ENCODE measurements at regions not wholly inside any gene's neighbourhood (a gene's known extent, or its start where the extent isn't known, plus 50 kb on each side); places are given as distances from the start of the nearest gene placed in this dataset.

DNA sequence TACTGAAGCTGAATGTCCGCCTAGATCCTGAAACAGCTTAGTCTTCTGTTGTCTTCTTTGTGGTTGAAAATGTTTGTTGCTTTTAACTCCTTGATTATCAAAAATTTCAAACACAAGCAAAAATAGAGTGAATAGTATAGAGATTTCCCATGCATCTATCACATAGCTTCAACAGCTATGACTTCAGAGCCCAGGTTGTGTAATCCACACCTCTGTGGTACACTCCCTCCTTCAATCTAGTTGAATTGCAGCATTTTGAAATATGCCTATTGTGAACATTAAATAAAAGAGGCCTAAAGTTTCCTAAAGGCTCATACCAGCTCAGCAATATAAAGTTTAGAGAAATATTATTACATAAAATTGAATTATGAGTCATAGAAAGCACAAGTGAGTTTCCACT is 204.7 kb upstream of the HDAC9 start (continued):
- TF ChIP-seq BACH1 (IDR thresholded peaks at IDR 0.05; ENCODE audit: borderline replicate concordance), result no peak
- no peak for TF ChIP-seq YY1 (IDR thresholded peaks at IDR 0.05; ENCODE audit: low read depth, low read length)
- TF ChIP-seq RUNX3 (IDR thresholded peaks at IDR 0.05; ENCODE audit: low read length), result no peak
- TF ChIP-seq RELA (IDR thresholded peaks at IDR 0.05; ENCODE audit: borderline replicate concordance, partially characterized antibody), result no peak
- no peak for TF ChIP-seq YBX1 (IDR thresholded peaks at IDR 0.05)
- TF ChIP-seq FOS (IDR thresholded peaks at IDR 0.05; ENCODE audit: borderline replicate concordance, extremely low read depth, insufficient read length), result no peak
- no peak for TF ChIP-seq IKZF1 (conservative IDR thresholded peaks at IDR 0.05)
- TF ChIP-seq CREB1 (IDR thresholded peaks at IDR 0.05; ENCODE audit: low read depth), result no peak
- TF ChIP-seq POLR2AphosphoS5 (IDR thresholded peaks at IDR 0.05; ENCODE audit: low read length), result no peak

DNA sequence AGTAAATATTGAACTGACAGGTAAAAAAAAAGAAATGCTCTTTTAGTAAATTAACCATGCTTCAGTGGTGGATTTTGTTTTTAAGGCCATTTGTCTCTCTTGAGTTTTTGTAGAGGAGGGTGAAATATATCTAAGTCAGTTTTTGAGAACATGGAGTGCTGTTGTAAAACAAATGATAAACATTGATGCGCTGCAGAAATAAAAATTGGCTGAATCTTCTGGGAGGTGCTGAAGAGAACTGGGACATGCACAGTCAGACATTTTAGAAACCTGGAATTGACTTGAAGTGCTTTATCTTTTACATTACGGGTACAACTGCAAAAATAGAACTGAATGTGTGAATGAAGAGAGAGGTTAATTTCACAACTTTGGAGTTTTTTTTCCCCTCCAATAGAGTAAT is 203.0 kb upstream of the HDAC9 start:
- Histone ChIP-seq H3K4me1 (ENCODE audit: control insufficient read depth, insufficient read depth, low read length) (no peaks in the 10 kb centered on the region), H3K79me2 (ENCODE audit: control insufficient read depth, insufficient read depth, low read length) (no peaks in the 10 kb centered on the region), H3K36me3 (ENCODE audit: control insufficient read depth in 2 of 2, insufficient read depth in 2 of 2, low read length in 1 of 2) (no peaks in the 10 kb centered on the region), H3K4me3 (no peak overlapping the region), H3K9me3 (replicated peaks; ENCODE audit: control insufficient read depth, insufficient read depth, low read length) (no peaks in the 10 kb centered on the region), H3K27ac (ENCODE audit: control insufficient read depth, insufficient read depth) (no peak overlapping the region), H2AFZ (ENCODE audit: control insufficient read depth, low read depth, low read length) (no peak overlapping the region), H3K4me2 (ENCODE audit: control insufficient read depth, insufficient read depth) (no peak overlapping the region), H4K20me1 (ENCODE audit: control insufficient read depth, insufficient read depth) (no peaks in the 10 kb centered on the region), H3K9ac (ENCODE audit: control insufficient read depth, insufficient read depth, low read length) (no peak overlapping the region), H3K27me3 (replicated peaks in 1 of 2; ENCODE audit: control insufficient read depth in 2 of 2, insufficient read depth in 2 of 2, low read length in 1 of 2) (no peaks in the 10 kb centered on the region; a peak in 1 of 4 replicates)
- BruUV-seq (replicated peaks), result no TSS peak
- DNase-seq (ENCODE audit: low read depth, low spot score), result no peak
- no peak for FAIRE-seq
- TF ChIP-seq NR2F1 (conservative IDR thresholded peaks at IDR 0.05), result no peak
- no peak for TF ChIP-seq ZNF207 (IDR thresholded peaks at IDR 0.05; ENCODE audit: borderline replicate concordance)
- no peak for TF ChIP-seq PAX5 (IDR thresholded peaks at IDR 0.05; ENCODE audit: borderline replicate concordance, low read depth, low read length)
- TF ChIP-seq, protein P1, sequence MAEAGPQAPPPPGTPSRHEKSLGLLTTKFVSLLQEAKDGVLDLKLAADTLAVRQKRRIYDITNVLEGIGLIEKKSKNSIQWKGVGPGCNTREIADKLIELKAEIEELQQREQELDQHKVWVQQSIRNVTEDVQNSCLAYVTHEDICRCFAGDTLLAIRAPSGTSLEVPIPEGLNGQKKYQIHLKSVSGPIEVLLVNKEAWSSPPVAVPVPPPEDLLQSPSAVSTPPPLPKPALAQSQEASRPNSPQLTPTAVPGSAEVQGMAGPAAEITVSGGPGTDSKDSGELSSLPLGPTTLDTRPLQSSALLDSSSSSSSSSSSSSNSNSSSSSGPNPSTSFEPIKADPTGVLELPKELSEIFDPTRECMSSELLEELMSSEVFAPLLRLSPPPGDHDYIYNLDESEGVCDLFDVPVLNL (IDR thresholded peaks at IDR 0.05; ENCODE audit: low read depth, low read length), result no peak
- no peak for TF ChIP-seq KLF5 (IDR thresholded peaks at IDR 0.05; ENCODE audit: partially characterized antibody)
- no peak for TF ChIP-seq MTA3 (IDR thresholded peaks at IDR 0.05; ENCODE audit: borderline replicate concordance, low read length)
- no peak for TF ChIP-seq ZBED1 (IDR thresholded peaks at IDR 0.05; ENCODE audit: borderline replicate concordance)
- TF ChIP-seq, protein P2, sequence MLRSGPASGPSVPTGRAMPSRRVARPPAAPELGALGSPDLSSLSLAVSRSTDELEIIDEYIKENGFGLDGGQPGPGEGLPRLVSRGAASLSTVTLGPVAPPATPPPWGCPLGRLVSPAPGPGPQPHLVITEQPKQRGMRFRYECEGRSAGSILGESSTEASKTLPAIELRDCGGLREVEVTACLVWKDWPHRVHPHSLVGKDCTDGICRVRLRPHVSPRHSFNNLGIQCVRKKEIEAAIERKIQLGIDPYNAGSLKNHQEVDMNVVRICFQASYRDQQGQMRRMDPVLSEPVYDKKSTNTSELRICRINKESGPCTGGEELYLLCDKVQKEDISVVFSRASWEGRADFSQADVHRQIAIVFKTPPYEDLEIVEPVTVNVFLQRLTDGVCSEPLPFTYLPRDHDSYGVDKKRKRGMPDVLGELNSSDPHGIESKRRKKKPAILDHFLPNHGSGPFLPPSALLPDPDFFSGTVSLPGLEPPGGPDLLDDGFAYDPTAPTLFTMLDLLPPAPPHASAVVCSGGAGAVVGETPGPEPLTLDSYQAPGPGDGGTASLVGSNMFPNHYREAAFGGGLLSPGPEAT (IDR thresholded peaks at IDR 0.05; ENCODE audit: low read depth), result no peak
- no peak for TF ChIP-seq BCL11A (IDR thresholded peaks at IDR 0.05; ENCODE audit: low read depth, low read length)
- TF ChIP-seq PAX8 (IDR thresholded peaks at IDR 0.05), result no peak
- no peak for TF ChIP-seq CHD1 (IDR thresholded peaks at IDR 0.05; ENCODE audit: low read depth, low read length)
- no peak for TF ChIP-seq CBX5 (IDR thresholded peaks at IDR 0.05; ENCODE audit: low read depth)
- no peak for TF ChIP-seq BHLHE40 (IDR thresholded peaks at IDR 0.05; ENCODE audit: borderline replicate concordance in 1 of 2, low read depth in 2 of 2, low read length in 1 of 2)
- no peak for TF ChIP-seq CEBPB (IDR thresholded peaks at IDR 0.05; ENCODE audit: borderline replicate concordance in 1 of 2, low read depth in 2 of 2, low read length in 2 of 2)
- TF ChIP-seq GATAD2B (conservative IDR thresholded peaks at IDR 0.05; ENCODE audit: low read depth), result no peak
- no peak for TF ChIP-seq POLR2AphosphoS2 (IDR thresholded peaks at IDR 0.05; ENCODE audit: low read depth, low read length)
- no peak for TF ChIP-seq STAT1 (conservative IDR thresholded peaks at IDR 0.05)
- in situ Hi-C loops (cut with MboI) (no loop called here), intact Hi-C loops (cut with micrococcal nuclease; ENCODE audit: unreplicated experiment) (no loop called here)
- WGBS (ENCODE audit: insufficient coverage, insufficient replicate concordance, low lambda C conversion rate, missing lambda C conversion rate), result 69% methylated on average over 2 of the region's 2 CpGs
- ATAC-seq, result no peak
- ChIA-PET POLR2A (no interaction called here), CTCF (interaction anchor here (0.7 to 2.7 kb wide), 5 partner anchors 27 to 228 kb away, joined by 3 to 11 read pairs (median 3); no protein-coding TSS in a partner anchor), SMC1A (ENCODE audit: uncharacterized antibody, unreplicated experiment) (interaction anchor here (1.0 to 1.3 kb wide), 3 partner anchors 15 to 37 kb away, joined by 3 read pairs; no protein-coding TSS in a partner anchor), RAD21 (ENCODE audit: unreplicated experiment) (no interaction called here)
